H1 (cell line): ENCODE measurements at regions not wholly inside any gene's neighbourhood (a gene's known extent, or its start where the extent isn't known, plus 50 kb on each side); places are given as distances from the start of the nearest gene placed in this dataset.

ENCODE experiments used
- CTCF ChIA-PET: fragments of 300-600 bp; sonication (Branson Sonifier 250); formaldehyde crosslinking; loops from one replicate; lab custom pipeline; 2021; ENCODE audit not compliant: partially characterized antibody; lab: Charles Lee
- POLR2A ChIA-PET: fragments of 300-600 bp; sonication (Branson Sonifier 250); formaldehyde crosslinking; loops from one replicate; lab custom pipeline; 2021; ENCODE audit warnings: inconsistent platforms; ENCODE audit not compliant: partially characterized antibody; lab: Charles Lee
- DNase-seq, 2 experiments: peaks; one replicate each; pipeline versions ENCODE4 v3.0.0 to v3.0.0-alpha.2; 2010 to 2022; ENCODE audit warnings: low spot score in 2 of 2, low read depth in 1 of 2, mixed read lengths in 1 of 2
- FAIRE-seq: peaks from 2 replicates; lab custom pipeline; 2011; peaks lifted over from hg19 to GRCh38; lab: Jason Lieb, UNC
- H2AFZ ChIP-seq: 2 replicates; pipeline ENCODE4 v1.8.1; 2012; ENCODE audit warnings: low read length, inconsistent platforms
- H2AK5ac ChIP-seq: 2 replicates; pipeline ENCODE4 v1.6.1; 2013; ENCODE audit warnings: low read depth, low read length
- H2BK120ac ChIP-seq: replicated peaks from 2 replicates; pipeline ENCODE3; 2013; ENCODE audit warnings: low read depth, low read length, inconsistent platforms
- H2BK12ac ChIP-seq: 2 replicates; pipeline ENCODE4 v1.6.1; 2013; ENCODE audit warnings: low read depth, low read length
- H2BK15ac ChIP-seq: 2 replicates; pipeline ENCODE4 v1.6.1; 2013; ENCODE audit warnings: low read length
- H2BK20ac ChIP-seq: 2 replicates; pipeline ENCODE4 v1.6.1; 2013; ENCODE audit warnings: low read length
- H2BK5ac ChIP-seq: 2 replicates; pipeline ENCODE4 v1.6.1; 2013; ENCODE audit warnings: low read depth, low read length
- H3K14ac ChIP-seq: 2 replicates; pipeline ENCODE4 v1.6.1; 2013; ENCODE audit warnings: inconsistent platforms; ENCODE audit not compliant: insufficient read length
- H3K18ac ChIP-seq: 2 replicates; pipeline ENCODE4 v1.6.1; 2013; ENCODE audit warnings: low read length; ENCODE audit errors: extremely low read depth
- H3K23ac ChIP-seq: 2 replicates; pipeline ENCODE4 v1.6.1; 2013; ENCODE audit warnings: inconsistent platforms; ENCODE audit not compliant: insufficient read length
- H3K23me2 ChIP-seq: 2 replicates; pipeline ENCODE4 v1.6.1; 2013; ENCODE audit warnings: low read depth, low read length
- H3K27ac ChIP-seq: 2 replicates; pipeline ENCODE4 v1.6.1; 2011; ENCODE audit warnings: low read depth, low read length, inconsistent platforms
- H3K27me3 ChIP-seq, 4 experiments: replicated peaks in 1 of 4; 1 replicate in 1 of 4; 2 replicates in 3 of 4; pipeline versions ENCODE4 v1.6.1 to v1.8.1; 2011 to 2013; ENCODE audit warnings: low read length in 3 of 4, mild to moderate bottlenecking in 3 of 4, inconsistent platforms in 2 of 4, mixed read lengths in 2 of 4, moderate library complexity in 1 of 4; ENCODE audit not compliant: control insufficient read depth in 3 of 4, insufficient read depth in 3 of 4; ENCODE audit errors: extremely low read depth in 1 of 4
- H3K36me3 ChIP-seq, 4 experiments: 2 replicates each; pipeline versions ENCODE4 v1.6.1 to v1.8.1; 2011 to 2013; ENCODE audit warnings: mild to moderate bottlenecking in 4 of 4, low read length in 3 of 4, moderate library complexity in 2 of 4, control low read depth in 1 of 4, inconsistent platforms in 1 of 4; ENCODE audit not compliant: insufficient read depth in 4 of 4, control insufficient read depth in 2 of 4
- H3K4ac ChIP-seq: replicated peaks from 2 replicates; pipeline ENCODE3; 2013; ENCODE audit warnings: low read length, low read depth, mixed read lengths, inconsistent platforms; ENCODE audit not compliant: insufficient read length
- H3K4me1 ChIP-seq, 4 experiments: replicated peaks in 1 of 4; 1 replicate in 1 of 4; 2 replicates in 3 of 4; pipeline versions ENCODE4 v1.6.1 to v1.8.1; 2011 to 2013; ENCODE audit warnings: low read length in 3 of 4, inconsistent platforms in 2 of 4, mixed read lengths in 1 of 4; ENCODE audit not compliant: insufficient read depth in 4 of 4, control insufficient read depth in 3 of 4
- H3K4me2 ChIP-seq, 2 experiments: 2 replicates each; pipeline versions ENCODE4 v1.6.1 to v1.8.1; 2011 to 2013; ENCODE audit warnings: low read depth in 2 of 2, low read length in 2 of 2, control low read depth in 1 of 2, inconsistent platforms in 1 of 2, mild to moderate bottlenecking in 1 of 2; ENCODE audit not compliant: insufficient read depth in 1 of 2
- H3K4me3 ChIP-seq, 4 experiments: fragments of 200-600, 300-600 bp in 1 of 4; sonication (generic), shearing (Covaris generic), sonication (Bioruptor Twin) in 1 of 4; 2 replicates each; pipeline versions ENCODE4 v1.5.1 to v1.8.1; 2011 to 2016; ENCODE audit warnings: low read length in 4 of 4, low read depth in 3 of 4, control low read depth in 2 of 4, inconsistent platforms in 2 of 4, mild to moderate bottlenecking in 2 of 4, mixed read lengths in 1 of 4, moderate library complexity in 1 of 4; ENCODE audit not compliant: insufficient read depth in 2 of 4; ENCODE audit errors: extremely low read depth in 1 of 4
- H3K56ac ChIP-seq: replicated peaks from 2 replicates; pipeline ENCODE3; 2013; ENCODE audit warnings: low read depth, mild to moderate bottlenecking, mixed read lengths, low read length, inconsistent platforms; ENCODE audit not compliant: insufficient read length
- H3K79me1 ChIP-seq: 2 replicates; pipeline ENCODE4 v1.6.1; 2013; ENCODE audit warnings: low read depth, low read length, control low read depth
- H3K79me2 ChIP-seq, 2 experiments: 2 replicates each; pipeline versions ENCODE4 v1.6.1 to v1.8.1; 2012 to 2013; ENCODE audit warnings: low read length in 2 of 2, mild to moderate bottlenecking in 2 of 2, inconsistent platforms in 1 of 2; ENCODE audit not compliant: insufficient read depth in 2 of 2, control insufficient read depth in 1 of 2
- H3K9ac ChIP-seq, 4 experiments: replicated peaks in 1 of 4; 1 replicate in 1 of 4; 2 replicates in 3 of 4; pipeline versions ENCODE4 v1.6.1 to v1.8.1; 2011 to 2013; ENCODE audit warnings: low read depth in 3 of 4, low read length in 3 of 4, control low read depth in 2 of 4, mild to moderate bottlenecking in 2 of 4, moderate library complexity in 2 of 4, inconsistent platforms in 1 of 4; ENCODE audit errors: extremely low read depth in 1 of 4
- H3K9me3 ChIP-seq, 2 experiments: 2 replicates each; pipeline versions ENCODE4 v1.6.1 to v1.8.1; 2012 to 2013; ENCODE audit warnings: mild to moderate bottlenecking in 2 of 2, moderate library complexity in 2 of 2, control low read depth in 1 of 2, inconsistent platforms in 1 of 2, low read depth in 1 of 2, low read length in 1 of 2, mixed read lengths in 1 of 2; ENCODE audit not compliant: insufficient read depth in 2 of 2
- H4K20me1 ChIP-seq, 2 experiments: replicated peaks in 1 of 2; 2 replicates each; pipeline versions ENCODE3 to v1.8.1; 2011 to 2013; ENCODE audit warnings: inconsistent platforms in 2 of 2, low read length in 2 of 2, mild to moderate bottlenecking in 1 of 2; ENCODE audit not compliant: insufficient read depth in 2 of 2, control insufficient read depth in 1 of 2
- H4K5ac ChIP-seq: 2 replicates; pipeline ENCODE4 v1.6.1; 2013; ENCODE audit warnings: low read length, low read depth, mixed read lengths, inconsistent platforms; ENCODE audit not compliant: insufficient read length
- H4K8ac ChIP-seq: 2 replicates; pipeline ENCODE4 v1.8.0; 2013; ENCODE audit warnings: mild to moderate bottlenecking, moderate library complexity, low read length, inconsistent platforms; ENCODE audit not compliant: insufficient read depth; ENCODE audit errors: extremely low read depth
- H4K91ac ChIP-seq: replicated peaks from 2 replicates; pipeline ENCODE3; 2013; ENCODE audit warnings: low read length, mixed read lengths, inconsistent platforms; ENCODE audit not compliant: insufficient read length
- CTCF ChIP-seq, 3 experiments: IDR thresholded peaks; 1 replicate in 2 of 3; 2 replicates in 1 of 3; pipeline versions ENCODE4 v1.5.1 to v1.6.1; 2011; ENCODE audit warnings: low read length in 3 of 3, mild to moderate bottlenecking in 3 of 3, inconsistent platforms in 2 of 3, low read depth in 1 of 3, moderate library complexity in 1 of 3; ENCODE audit not compliant: insufficient read depth in 1 of 3; ENCODE audit errors: control extremely low read depth in 1 of 3
- EGR1 ChIP-seq: IDR thresholded peaks from 2 replicates; pipeline ENCODE4 v1.6.1; 2011; ENCODE audit warnings: low read depth, low read length, borderline replicate concordance
- HDAC6 ChIP-seq: IDR thresholded peaks from one replicate; pipeline ENCODE4 v1.7.1; 2012; ENCODE audit warnings: low read depth, mild to moderate bottlenecking, inconsistent platforms, low read length, moderate library complexity
- KDM1A ChIP-seq: fragments of 200-600, 300-600 bp; sonication (generic); IDR thresholded peaks from 2 replicates; pipeline ENCODE4 v1.7.1; 2016; ENCODE audit warnings: mild to moderate bottlenecking, low read length, borderline replicate concordance
- RAD21 ChIP-seq, 2 experiments: IDR thresholded peaks in 1 of 2; conservative IDR thresholded peaks in 1 of 2; 2 replicates each; pipeline ENCODE4 v1.6.1; 2011; ENCODE audit warnings: low read depth in 2 of 2, low read length in 2 of 2, improper control_type of control experiment in 1 of 2, inconsistent platforms in 1 of 2, mild to moderate bottlenecking in 1 of 2, moderate library complexity in 1 of 2
- RBBP5 ChIP-seq: IDR thresholded peaks from 2 replicates; pipeline ENCODE4 v1.7.1; 2012; ENCODE audit warnings: low read depth, mild to moderate bottlenecking, inconsistent platforms, low read length, moderate library complexity, borderline replicate concordance
- SUZ12 ChIP-seq: fragments of 200-600 bp; sonication (generic); IDR thresholded peaks from 2 replicates; pipeline ENCODE4 v1.6.1; 2012; ENCODE audit warnings: mild to moderate bottlenecking, inconsistent platforms, low read length, moderate library complexity, mixed read lengths
- TBP ChIP-seq: IDR thresholded peaks from 2 replicates; pipeline ENCODE4 v1.6.1; 2011; ENCODE audit warnings: low read depth, low read length, improper control_type of control experiment
- TCF12 ChIP-seq: IDR thresholded peaks from 2 replicates; pipeline ENCODE4 v1.6.1; 2011; ENCODE audit warnings: low read depth, mild to moderate bottlenecking, low read length
- WGBS, 2 experiments: shearing (Covaris generic) in 1 of 2; methylation state at CpG; one replicate each; pipeline versions ENCODE4 v1.1.6 to v1.1.7; 2013 to 2015; ENCODE audit warnings: low lambda C conversion rate in 2 of 2, mixed read lengths in 2 of 2, inconsistent platforms in 1 of 2, low coverage in 1 of 2, missing lambda C conversion rate in 1 of 2; ENCODE audit not compliant: insufficient replicate concordance in 2 of 2, insufficient coverage in 1 of 2, insufficient read length in 1 of 2; ENCODE audit errors: extremely low coverage in 1 of 2, missing lambda C conversion rate in 1 of 2; 5-methylcytosine and 5-hydroxymethylcytosine counted together

- H3K4me3 ChIP-seq = no peak overlapping the region
- H4K5ac ChIP-seq = no peak overlapping the region
- no peak overlapping the region for H3K9ac ChIP-seq
- no peak overlapping the region for H2BK120ac ChIP-seq
- WGBS, 2 experiments = 40% methylated on average over 2 of the region's 2 CpGs; no CpG with 5 or more reads in 1 of the 2 experiments
- no peaks in the 10 kb centered on the region; a peak in 2 of 7 replicates for H3K4me1 ChIP-seq
- H3K27me3 ChIP-seq = no peaks in the 10 kb centered on the region
- POLR2A ChIA-PET = no interaction called here
- no peak overlapping the region for H3K14ac ChIP-seq
- no peaks in the 10 kb centered on the region for H4K20me1 ChIP-seq
- no peak overlapping the region for H2BK15ac ChIP-seq
- H2AFZ ChIP-seq = no peak overlapping the region
- H3K79me1 ChIP-seq = no peaks in the 10 kb centered on the region
- no peaks in the 10 kb centered on the region for H3K79me2 ChIP-seq
- FAIRE-seq = peak; percentile 58
- no peaks in the 10 kb centered on the region for H3K23me2 ChIP-seq
- TF ChIP-seq RAD21 (IDR thresholded peaks at IDR 0.05 in 1 of 2, conservative IDR thresholded peaks at IDR 0.05 in 1 of 2; ENCODE audit: low read depth in 2 of 2, low read length in 2 of 2) = peak; percentile 61 to 68
- peak; percentile 47 to 65 (median 47) for TF ChIP-seq CTCF (IDR thresholded peaks at IDR 0.05; ENCODE audit: control extremely low read depth in 1 of 3, insufficient read depth in 1 of 3, low read depth in 1 of 3, low read length in 3 of 3)
- no peak for TF ChIP-seq EGR1
- TF ChIP-seq HDAC6 = no peak
- no peak for TF ChIP-seq SUZ12
- TF ChIP-seq RBBP5 = no peak
- TF ChIP-seq TBP = no peak
- TF ChIP-seq TCF12 = no peak
- TF ChIP-seq KDM1A = no peak
- TF ChIP-seq, all 59 proteins: peak for 2
- no peaks in the 10 kb centered on the region for H3K9me3 ChIP-seq
- H2BK5ac ChIP-seq = no peak overlapping the region
- no peak overlapping the region for H2AK5ac ChIP-seq
- H3K56ac ChIP-seq = no peak overlapping the region
- H3K18ac ChIP-seq = no peak overlapping the region
- no peak overlapping the region for H4K8ac ChIP-seq
- H2BK12ac ChIP-seq = no peak overlapping the region
- no peak for DNase-seq
- H4K91ac ChIP-seq = no peak overlapping the region
- no peak overlapping the region for H3K27ac ChIP-seq
- CTCF ChIA-PET = interaction anchor here (0.9 to 2.3 kb wide), 8 partner anchors 12 to 346 kb away, joined by 3 to 9 read pairs (median 3); no protein-coding TSS in a partner anchor
- no peak overlapping the region for H2BK20ac ChIP-seq
- H3K4me2 ChIP-seq = no peak overlapping the region
- no peaks in the 10 kb centered on the region for H3K36me3 ChIP-seq
- no peak overlapping the region for H3K4ac ChIP-seq
- no peak overlapping the region for H3K23ac ChIP-seq
Observed at GRCh38 chr22:34804604-34805003, 261.4 kb upstream of the ISX start.
